GM10248 (cell line): ENCODE measurements at regions not wholly inside any gene's neighbourhood (a gene's known extent, or its start where the extent isn't known, plus 50 kb on each side); places are given as distances from the start of the nearest gene placed in this dataset.

ENCODE experiments used
- CTCF ChIA-PET: fragments of 300-600 bp; sonication (Branson Sonifier 250); formaldehyde crosslinking; extraction: SDS; loops from one replicate; lab custom pipeline; 2021; ENCODE audit warnings: antibody characterized with exemption; lab: Yijun Ruan, JAX
- POLR2A ChIA-PET: fragments of 350-650 bp; sonication (Branson Sonifier 250); formaldehyde crosslinking; extraction: SDS; loops from one replicate; lab custom pipeline; 2020; ENCODE audit warnings: antibody characterized with exemption; lab: Yijun Ruan, JAX
- DNase-seq: peaks from one replicate; pipeline ENCODE4 v3.0.0; 2012; ENCODE audit errors: extremely low spot score
- TF ChIP-seq, protein P1 (sequence below): IDR thresholded peaks from 2 replicates; pipeline ENCODE4 v1.5.1; 2012; ENCODE audit warnings: mild to moderate bottlenecking, low read depth; ENCODE audit errors: extremely low read depth, missing control alignments, control extremely low read depth

DNA sequence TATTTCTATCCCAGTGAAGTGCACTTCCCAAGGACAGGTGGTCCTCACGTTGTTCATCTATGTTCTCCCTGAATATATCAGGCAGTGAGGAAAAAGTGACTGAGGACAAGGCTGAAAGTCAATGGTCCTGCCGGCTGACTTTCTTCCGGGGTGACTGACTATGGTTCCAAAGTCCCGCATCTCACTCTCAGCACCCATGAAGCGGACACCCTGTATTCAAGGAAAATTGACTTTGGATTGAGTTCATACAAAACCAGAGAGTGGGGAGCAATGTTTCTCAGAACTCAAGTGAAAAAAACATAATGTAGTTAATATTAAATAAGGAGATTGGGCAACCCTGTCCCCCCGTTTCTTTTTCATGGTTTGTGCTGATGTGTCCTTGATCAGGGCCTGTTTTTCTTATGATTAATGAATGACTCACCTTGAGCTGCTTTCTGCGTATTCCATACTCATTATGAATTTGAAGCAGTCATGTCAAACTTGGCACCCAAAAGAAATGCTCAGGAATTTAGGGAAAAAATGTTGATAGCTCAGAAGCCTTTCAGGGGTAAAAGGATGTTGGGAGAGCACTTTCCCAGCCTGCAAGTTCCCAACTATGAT, 184.0 kb downstream of the CYLD start:
- POLR2A ChIA-PET, result no interaction called here
- TF ChIP-seq, protein P1, sequence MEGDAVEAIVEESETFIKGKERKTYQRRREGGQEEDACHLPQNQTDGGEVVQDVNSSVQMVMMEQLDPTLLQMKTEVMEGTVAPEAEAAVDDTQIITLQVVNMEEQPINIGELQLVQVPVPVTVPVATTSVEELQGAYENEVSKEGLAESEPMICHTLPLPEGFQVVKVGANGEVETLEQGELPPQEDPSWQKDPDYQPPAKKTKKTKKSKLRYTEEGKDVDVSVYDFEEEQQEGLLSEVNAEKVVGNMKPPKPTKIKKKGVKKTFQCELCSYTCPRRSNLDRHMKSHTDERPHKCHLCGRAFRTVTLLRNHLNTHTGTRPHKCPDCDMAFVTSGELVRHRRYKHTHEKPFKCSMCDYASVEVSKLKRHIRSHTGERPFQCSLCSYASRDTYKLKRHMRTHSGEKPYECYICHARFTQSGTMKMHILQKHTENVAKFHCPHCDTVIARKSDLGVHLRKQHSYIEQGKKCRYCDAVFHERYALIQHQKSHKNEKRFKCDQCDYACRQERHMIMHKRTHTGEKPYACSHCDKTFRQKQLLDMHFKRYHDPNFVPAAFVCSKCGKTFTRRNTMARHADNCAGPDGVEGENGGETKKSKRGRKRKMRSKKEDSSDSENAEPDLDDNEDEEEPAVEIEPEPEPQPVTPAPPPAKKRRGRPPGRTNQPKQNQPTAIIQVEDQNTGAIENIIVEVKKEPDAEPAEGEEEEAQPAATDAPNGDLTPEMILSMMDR, result no peak
- CTCF ChIA-PET, result interaction anchor here (1.4 kb wide), 1 partner anchor 16 kb away, joined by 3 read pairs; no protein-coding TSS in a partner anchor
- DNase-seq, result no peak

DNA sequence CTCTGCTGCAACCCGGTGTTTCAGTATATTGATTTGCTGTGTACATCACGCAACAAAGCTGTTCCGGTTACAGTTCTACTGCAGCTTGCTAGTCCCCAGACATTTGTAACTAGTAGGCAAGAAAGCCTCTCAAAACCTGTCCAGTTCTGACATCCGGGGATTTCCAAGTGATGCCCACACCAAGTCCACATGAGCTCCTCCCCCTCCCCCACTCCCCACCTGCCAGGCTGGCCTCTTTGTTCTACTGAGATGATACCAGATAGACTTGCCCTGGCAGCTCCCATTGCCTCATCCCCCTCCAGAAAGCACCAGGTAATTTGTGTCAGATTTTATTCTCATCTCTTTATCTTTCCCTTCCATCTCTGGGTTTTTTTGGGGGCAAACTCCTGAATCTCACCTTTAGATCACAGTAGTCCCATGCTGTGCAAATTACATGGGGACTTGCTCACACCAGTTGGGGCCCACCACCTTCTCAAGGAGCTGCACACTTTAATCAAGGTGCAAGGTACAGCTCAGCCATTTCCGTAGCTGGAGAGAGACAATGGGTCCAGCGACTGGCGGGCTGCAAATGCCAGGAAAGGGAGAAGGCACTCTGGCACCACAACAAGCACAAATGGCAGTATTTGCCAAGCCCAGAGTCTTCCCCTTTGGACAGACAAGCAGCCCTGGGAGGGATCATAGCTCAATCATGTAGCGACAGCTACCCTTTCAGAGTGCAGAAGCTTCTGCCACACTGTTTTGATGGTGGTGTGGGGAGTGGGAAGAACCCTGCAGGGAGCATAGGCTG, 183.1 kb downstream of the CYLD start:
- CTCF ChIA-PET, result no interaction called here
- TF ChIP-seq, protein P1, result no peak
- POLR2A ChIA-PET, result no interaction called here
- no peak for DNase-seq

DNA sequence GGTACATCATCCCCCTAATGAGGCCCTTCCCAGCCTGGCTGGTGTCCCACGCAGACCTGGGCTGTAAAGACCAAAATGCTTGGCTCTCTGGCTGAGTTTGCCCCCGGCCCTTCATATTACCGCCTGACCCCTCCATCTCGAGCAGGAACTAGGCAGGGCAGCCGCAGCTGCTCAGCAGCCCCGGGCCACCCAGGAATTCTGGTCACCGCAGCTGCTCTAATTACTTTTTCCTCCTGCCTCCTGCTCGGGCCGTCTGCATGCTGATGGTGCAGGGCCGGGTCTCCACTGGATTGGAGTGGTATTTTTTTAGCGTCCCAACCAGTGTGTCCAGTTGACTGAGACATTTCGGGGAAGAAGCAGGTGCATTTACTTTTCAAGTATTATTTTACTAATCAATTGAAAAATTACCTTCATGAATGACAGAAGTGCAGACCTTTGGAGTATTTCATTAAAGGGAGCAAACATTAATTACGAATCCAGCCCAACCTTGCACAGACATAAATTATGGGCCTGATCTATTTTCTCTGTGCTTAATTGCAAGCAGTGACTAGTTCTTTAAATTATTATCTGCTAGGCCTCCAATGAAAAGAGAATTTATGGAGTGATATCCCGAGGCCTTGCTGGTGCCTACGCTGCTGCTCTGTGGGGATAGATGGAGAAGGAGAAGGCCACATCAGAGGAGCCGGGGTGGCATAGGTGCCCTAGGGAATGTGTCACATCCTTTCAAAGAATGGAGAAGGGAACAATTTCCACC, 176.2 kb downstream of the CYLD start:
- POLR2A ChIA-PET, result no interaction called here
- TF ChIP-seq, protein P1, result no peak
- CTCF ChIA-PET, result no interaction called here
- DNase-seq, result no peak

DNA sequence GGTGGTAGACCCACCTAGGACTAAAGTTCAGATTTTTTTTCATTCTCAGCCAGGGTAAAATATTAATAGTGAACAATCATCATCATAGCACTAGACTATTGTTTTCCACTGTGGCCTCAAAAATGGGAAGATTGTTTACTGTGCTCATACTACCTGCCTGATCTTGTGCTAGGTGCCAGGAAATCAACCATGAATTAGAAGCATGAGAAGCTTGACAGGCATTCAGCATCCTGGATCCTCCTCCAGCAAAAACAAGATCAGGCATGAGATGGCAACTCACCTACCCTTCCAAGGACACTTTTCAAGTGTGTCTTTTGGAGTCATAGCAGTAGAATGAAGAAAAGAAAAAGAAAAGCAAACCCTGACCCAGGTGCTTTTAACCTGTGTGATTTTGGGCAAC, 174.2 kb downstream of the CYLD start:
- no peak for DNase-seq
- ChIA-PET POLR2A (no interaction called here), CTCF (interaction anchor here (1.1 kb wide), 1 partner anchor 8 kb away, joined by 3 read pairs; no protein-coding TSS in a partner anchor)
- TF ChIP-seq, protein P1, result no peak

DNA sequence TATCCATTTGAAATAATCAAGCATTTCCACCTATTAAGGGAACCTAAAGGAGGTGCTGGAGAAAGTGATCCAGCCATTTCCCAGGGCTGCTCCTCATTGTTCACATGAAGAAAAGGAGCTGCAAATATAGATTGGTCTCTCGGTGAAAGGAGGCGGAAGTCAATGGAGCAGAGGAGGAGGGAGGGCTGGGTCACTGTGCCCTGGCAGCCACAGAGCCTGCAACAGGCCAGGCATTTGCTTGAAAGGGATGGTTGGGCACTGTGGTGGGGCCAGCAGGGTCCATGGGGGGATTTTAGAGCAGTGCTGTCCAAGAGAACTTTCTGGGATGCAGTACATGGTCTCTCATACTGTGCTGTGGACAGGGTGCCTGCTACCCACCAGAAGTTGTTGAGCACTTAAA, 173.2 kb downstream of the CYLD start:
- ChIA-PET POLR2A (no interaction called here), CTCF (no interaction called here)
- TF ChIP-seq, protein P1, result no peak
- DNase-seq, result no peak

DNA sequence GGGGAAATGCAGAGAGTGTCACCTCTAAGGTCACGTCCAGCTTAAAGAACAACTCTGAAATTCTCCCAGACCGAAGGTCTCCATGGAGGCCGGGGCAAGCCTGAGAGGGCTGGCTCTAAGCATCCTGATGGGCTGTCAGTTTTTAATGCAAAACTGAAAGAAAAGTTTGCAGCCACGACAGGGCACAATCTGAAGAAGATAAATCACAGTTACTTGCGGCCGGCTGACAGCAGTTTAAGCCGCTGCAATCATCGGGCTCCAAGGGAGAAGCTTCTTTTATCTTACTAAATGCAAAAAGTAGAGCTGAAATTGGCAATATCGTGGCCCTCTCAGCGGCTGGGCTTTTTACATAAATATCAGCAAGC, 168.8 kb downstream of the CYLD start:
- DNase-seq, result no peak
- TF ChIP-seq, protein P1, result no peak
- ChIA-PET CTCF (interaction anchor here (0.9 kb wide), 1 partner anchor 19 kb away, joined by 3 read pairs; no protein-coding TSS in a partner anchor), POLR2A (no interaction called here)
